ENCODE measurements at regions not wholly inside any gene's neighbourhood (a gene's known extent, or its start where the extent isn't known, plus 50 kb on each side); places are given as distances from the start of the nearest gene placed in this dataset.

GRCh38 chr5:5085381-5085780 is 54.7 kb upstream of the ADAMTS16 start:
- dilution Hi-C loops (cut with MboI; ENCODE audit: extremely low pct_ligation_motif_present, low sequenced_read_pairs) (no loop called here), intact Hi-C loops (cut with micrococcal nuclease) (no loop called here)
- Histone ChIP-seq H3K27me3 (ENCODE audit: control insufficient read depth in 2 of 2, insufficient read depth in 2 of 2, low read length in 2 of 2) (no peaks in the 10 kb centered on the region), H3K79me2 (ENCODE audit: control insufficient read depth, insufficient read depth, low read length) (no peaks in the 10 kb centered on the region), H3K9me1 (replicated peaks; ENCODE audit: control insufficient read depth, extremely low read depth, insufficient read depth, low read length) (no peaks in the 10 kb centered on the region), H3K36me3 (ENCODE audit: control insufficient read depth in 2 of 2, extremely low read depth in 1 of 2, insufficient read depth in 2 of 2, low read length in 2 of 2) (no peaks in the 10 kb centered on the region), H3K4me1 (ENCODE audit: control insufficient read depth, extremely low read depth, insufficient read depth, low read length) (no peaks in the 10 kb centered on the region), H3K4me3 (replicated peaks in 1 of 3; ENCODE audit: insufficient read depth in 1 of 3, low read depth in 1 of 3, low read length in 3 of 3) (no peak overlapping the region), H2AFZ (ENCODE audit: low read depth, low read length) (no peak overlapping the region), H4K20me1 (replicated peaks; ENCODE audit: control insufficient read depth, extremely low read depth, insufficient read depth, low read length) (no peaks in the 10 kb centered on the region), H3K27ac (ENCODE audit: insufficient read depth, low read depth, low read length) (no peak overlapping the region), H3K4me2 (ENCODE audit: insufficient read depth, low read length) (no peak overlapping the region), H3K9ac (replicated peaks; ENCODE audit: extremely low read depth, insufficient read depth, low read length) (no peak overlapping the region), H3K9me3 (replicated peaks; ENCODE audit: control insufficient read depth, insufficient read depth, low read length) (no peaks in the 10 kb centered on the region)
- CTCF ChIA-PET, result no interaction called here
- BruUV-seq (replicated peaks), result no TSS peak
- no peak for TF ChIP-seq GATA2 (IDR thresholded peaks at IDR 0.05; ENCODE audit: insufficient read depth, insufficient read length, low read depth, low read length)
- no peak for TF ChIP-seq CTCF (IDR thresholded peaks at IDR 0.05; ENCODE audit: extremely low read depth in 1 of 2, insufficient read depth in 1 of 2, low read depth in 1 of 2, low read length in 2 of 2)
- TF ChIP-seq EZH2 (IDR thresholded peaks at IDR 0.05; ENCODE audit: borderline replicate concordance, low read depth, low read length, severe bottlenecking), result no peak
- no peak for TF ChIP-seq MAX (IDR thresholded peaks at IDR 0.05; ENCODE audit: insufficient read depth, insufficient read length)
- no peak for TF ChIP-seq JUN (IDR thresholded peaks at IDR 0.05; ENCODE audit: borderline replicate concordance, insufficient read depth, insufficient read length, low read depth)
- TF ChIP-seq FOS (IDR thresholded peaks at IDR 0.05; ENCODE audit: borderline replicate concordance, insufficient read depth, low read length), result no peak
- TF ChIP-seq POLR2A (IDR thresholded peaks at IDR 0.05; ENCODE audit: low read depth, low read length), result no peak
- FAIRE-seq, result no peak
- POLR2A ChIA-PET, result no interaction called here
- DNase-seq (ENCODE audit: low read depth, low spot score), result no peak
